ENCODE measurements at regions not wholly inside any gene's neighbourhood (a gene's known extent, or its start where the extent isn't known, plus 50 kb on each side); places are given as distances from the start of the nearest gene placed in this dataset.

GRCh38 chr4:62814510-62815047 lies 1594.7 kb downstream of the TECRL start:
- DNase-seq (ENCODE audit: low read depth) = no peak
- no peak overlapping the region for H3K4me3 ChIP-seq (ENCODE audit: low read depth, low read length)
- no peak for TF ChIP-seq CTCF (IDR thresholded peaks at IDR 0.05; ENCODE audit: insufficient read depth, low read depth, low read length)

DNA sequence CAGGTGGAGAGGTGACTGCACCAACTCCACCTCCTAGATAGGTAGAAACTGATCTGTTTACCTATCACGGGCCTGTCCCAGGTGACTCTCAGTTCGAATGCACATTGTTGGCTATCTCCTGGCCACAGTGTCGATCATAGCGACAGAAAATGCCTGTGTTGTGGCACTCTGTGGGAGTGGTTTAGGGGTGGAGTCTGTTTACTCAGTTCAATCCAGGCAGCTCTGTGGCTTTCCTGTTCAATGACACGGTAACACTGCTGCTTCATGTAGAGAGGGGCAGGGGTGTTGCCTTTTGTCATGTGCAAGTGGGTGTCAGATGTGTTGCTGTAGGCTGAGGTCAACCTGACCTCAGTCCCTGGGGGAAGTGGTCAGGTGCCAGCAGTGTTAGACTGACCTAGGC lies 1602.4 kb downstream of the TECRL start:
- H3K4me3 ChIP-seq (ENCODE audit: low read depth, low read length) = no peak overlapping the region
- no peak for TF ChIP-seq CTCF (IDR thresholded peaks at IDR 0.05; ENCODE audit: insufficient read depth, low read depth, low read length)

DNA sequence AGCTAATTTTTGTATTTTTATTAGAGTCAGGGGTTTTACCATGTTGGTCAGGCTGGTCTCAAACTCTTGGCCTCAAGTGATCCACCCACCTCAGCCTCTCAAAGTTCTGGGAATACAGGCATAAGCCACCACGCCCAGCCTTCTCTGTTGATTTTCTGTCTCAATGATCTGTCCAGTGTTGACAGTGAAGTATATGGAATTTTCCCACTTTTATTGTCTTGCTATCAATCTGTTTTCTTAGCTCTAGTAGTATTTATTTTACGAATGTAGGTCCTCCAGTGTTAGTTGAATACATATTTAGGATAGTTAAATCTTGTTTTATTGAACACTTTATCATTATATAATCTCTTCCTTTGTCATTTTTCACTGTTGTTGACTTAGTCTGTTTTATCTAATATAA lies 1603.9 kb downstream of the ADGRL3 start:
- no peak for DNase-seq (ENCODE audit: low read depth)
- H3K4me3 ChIP-seq (ENCODE audit: low read depth, low read length) = no peak overlapping the region
- TF ChIP-seq CTCF (IDR thresholded peaks at IDR 0.05; ENCODE audit: insufficient read depth, low read depth, low read length) = no peak

More for the DNA sequence above, 1602.4 kb downstream of the TECRL start:
- no peak for DNase-seq (ENCODE audit: low read depth)

GRCh38 chr4:62797221-62797620 lies 1597.1 kb downstream of the ADGRL3 start:
- no peak for TF ChIP-seq CTCF (IDR thresholded peaks at IDR 0.05; ENCODE audit: insufficient read depth, low read depth, low read length)
- no peak for DNase-seq (ENCODE audit: low read depth)

GRCh38 chr4:62791386-62791785 lies 1591.3 kb downstream of the ADGRL3 start:
- H3K4me3 ChIP-seq (ENCODE audit: low read depth, low read length) = no peak overlapping the region
- TF ChIP-seq CTCF (IDR thresholded peaks at IDR 0.05; ENCODE audit: insufficient read depth, low read depth, low read length) = no peak
- DNase-seq (ENCODE audit: low read depth) = no peak

More at GRCh38 chr4:62797221-62797620, 1597.1 kb downstream of the ADGRL3 start:
- no peak overlapping the region for H3K4me3 ChIP-seq (ENCODE audit: low read depth, low read length)

DNA sequence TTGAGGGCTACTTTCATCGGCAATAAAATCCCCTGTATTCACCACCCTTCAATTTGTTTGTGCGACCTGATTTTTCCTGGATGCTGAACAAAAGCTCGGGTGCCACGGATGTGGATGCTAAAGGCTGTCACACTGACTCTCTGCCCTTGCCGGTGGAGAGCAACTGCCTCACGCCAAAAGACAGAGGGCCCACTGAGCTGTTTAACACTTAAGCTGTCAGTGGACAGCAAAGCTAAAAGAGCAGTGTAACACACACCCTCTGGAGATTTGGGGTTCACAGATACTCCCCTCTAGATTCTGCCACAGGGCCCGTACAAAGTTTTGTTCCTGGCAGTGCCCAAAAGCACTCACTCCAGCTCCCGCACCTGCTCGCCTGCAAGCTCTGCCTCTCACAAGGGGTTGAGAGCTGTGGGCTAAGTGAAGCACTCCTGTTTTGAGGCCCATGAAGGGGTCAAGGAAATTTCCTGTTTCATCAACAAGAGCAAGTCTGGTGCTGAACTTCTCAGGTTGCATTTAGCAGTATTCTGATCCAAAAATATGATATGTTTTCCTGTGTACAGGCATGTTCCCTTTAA lies 1571.9 kb downstream of the ADGRL3 start:
- no peak for TF ChIP-seq CTCF (IDR thresholded peaks at IDR 0.05; ENCODE audit: insufficient read depth, low read depth, low read length)
- DNase-seq (ENCODE audit: low read depth) = no peak
- H3K4me3 ChIP-seq (ENCODE audit: low read depth, low read length) = no peak overlapping the region

- DNase-seq (ENCODE audit: low read depth) = no peak
- TF ChIP-seq CTCF (IDR thresholded peaks at IDR 0.05; ENCODE audit: insufficient read depth, low read depth, low read length) = no peak
- H3K4me3 ChIP-seq (ENCODE audit: low read depth, low read length) = no peak overlapping the region
These were observed 1540.2 kb downstream of the ADGRL3 start for GRCh38 chr4:62740296-62740695.
